ENCODE measurements at regions not wholly inside any gene's neighbourhood (a gene's known extent, or its start where the extent isn't known, plus 50 kb on each side); places are given as distances from the start of the nearest gene placed in this dataset.
"Not testable (repeated sequence)": the region's sequence is repeated elsewhere in the genome, so short reads cannot be mapped to it uniquely, and the experiment has no call there.

GRCh38 chr7:104956753-104957450 lies 57.1 kb upstream of the KMT2E start:
- H3K27me3 ChIP-seq (ENCODE audit: control insufficient read depth, insufficient read depth, low read length), result no peaks in the 10 kb centered on the region
- ChIA-PET CTCF (interaction anchor here (0.6 to 1.3 kb wide), 3 partner anchors 35 to 445 kb away, joined by 3 read pairs; no protein-coding TSS in a partner anchor), POLR2A (no interaction called here)
- DNase-seq (ENCODE audit: low read depth), result peak; percentile 91
- no peak for TF ChIP-seq CTCF (IDR thresholded peaks at IDR 0.05; ENCODE audit: insufficient read depth, low read depth, low read length)
- H3K36me3 ChIP-seq (ENCODE audit: control insufficient read depth, insufficient read depth, low read length), result no peaks in the 10 kb centered on the region
- no peak overlapping the region for H3K4me3 ChIP-seq (ENCODE audit: low read depth, low read length)

- DNase-seq (ENCODE audit: low read depth), result no peak
- POLR2A ChIA-PET, result interaction anchor here (0.6 kb wide), 1 partner anchor 28 kb away, joined by 3 read pairs; no protein-coding TSS in a partner anchor
- H3K4me3 ChIP-seq (ENCODE audit: low read depth, low read length), result no peak overlapping the region
- CTCF ChIA-PET, result interaction anchor here (1.3 kb wide), 1 partner anchor 15 kb away, joined by 4 read pairs; no protein-coding TSS in a partner anchor
- H3K27me3 ChIP-seq (ENCODE audit: control insufficient read depth, insufficient read depth, low read length), result no peaks in the 10 kb centered on the region
- no peaks in the 10 kb centered on the region for H3K36me3 ChIP-seq (ENCODE audit: control insufficient read depth, insufficient read depth, low read length)
- no peak for TF ChIP-seq CTCF (IDR thresholded peaks at IDR 0.05; ENCODE audit: insufficient read depth, low read depth, low read length)
Observed at GRCh38 chr7:104958371-104958865, 55.6 kb upstream of the KMT2E start.

- H3K36me3 ChIP-seq (ENCODE audit: control insufficient read depth, insufficient read depth, low read length); POLR2A ChIA-PET; H3K27me3 ChIP-seq (ENCODE audit: control insufficient read depth, insufficient read depth, low read length); DNase-seq (ENCODE audit: low read depth); H3K4me3 ChIP-seq (ENCODE audit: low read depth, low read length): not testable (repeated sequence)
- CTCF ChIA-PET, result interaction anchor here (1.3 kb wide), 1 partner anchor 14 kb away, joined by 4 read pairs; no protein-coding TSS in a partner anchor
Observed at GRCh38 chr7:104959483-104959882, 54.5 kb upstream of the KMT2E start.

- Histone ChIP-seq H3K27me3 (ENCODE audit: control insufficient read depth, insufficient read depth, low read length) (no peaks in the 10 kb centered on the region), H3K4me3 (ENCODE audit: low read depth, low read length) (no peak overlapping the region), H3K36me3 (ENCODE audit: control insufficient read depth, insufficient read depth, low read length) (no peaks in the 10 kb centered on the region)
- DNase-seq (ENCODE audit: low read depth), result no peak
- TF ChIP-seq CTCF (IDR thresholded peaks at IDR 0.05; ENCODE audit: insufficient read depth, low read depth, low read length), result no peak
- POLR2A ChIA-PET, result interaction anchor here (0.6 kb wide), 1 partner anchor 13 kb away, joined by 3 read pairs; no protein-coding TSS in a partner anchor
- CTCF ChIA-PET, result interaction anchor here (0.6 to 1.5 kb wide), 4 partner anchors 11 to 112 kb away, joined by 3 to 5 read pairs (median 4); no protein-coding TSS in a partner anchor
Observed at GRCh38 chr7:104960741-104961448, 53.1 kb upstream of the KMT2E start.

GRCh38 chr7:104961821-104962220 lies 52.2 kb upstream of the KMT2E start:
- no peak overlapping the region for H3K4me3 ChIP-seq (ENCODE audit: low read depth, low read length)
- TF ChIP-seq CTCF (IDR thresholded peaks at IDR 0.05; ENCODE audit: insufficient read depth, low read depth, low read length), result no peak
- CTCF ChIA-PET, result interaction anchor here (1.0 to 1.5 kb wide), 2 partner anchors 21 to 42 kb away, joined by 3 to 5 read pairs; no protein-coding TSS in a partner anchor
- no peak for DNase-seq (ENCODE audit: low read depth)
- no peaks in the 10 kb centered on the region for H3K27me3 ChIP-seq (ENCODE audit: control insufficient read depth, insufficient read depth, low read length)
- POLR2A ChIA-PET, result no interaction called here
- no peaks in the 10 kb centered on the region for H3K36me3 ChIP-seq (ENCODE audit: control insufficient read depth, insufficient read depth, low read length)
